ENCODE measurements at regions not wholly inside any gene's neighbourhood (a gene's known extent, or its start where the extent isn't known, plus 50 kb on each side); places are given as distances from the start of the nearest gene placed in this dataset.

- no peak overlapping the region for H3K27ac ChIP-seq
- no peak for TF ChIP-seq ZFX (IDR thresholded peaks at IDR 0.05)
- no peak for TF ChIP-seq CTCF (conservative IDR thresholded peaks at IDR 0.05)
Measured at GRCh38 chr6:54440549-54440948, 132.3 kb downstream of the TINAG start.

DNA sequence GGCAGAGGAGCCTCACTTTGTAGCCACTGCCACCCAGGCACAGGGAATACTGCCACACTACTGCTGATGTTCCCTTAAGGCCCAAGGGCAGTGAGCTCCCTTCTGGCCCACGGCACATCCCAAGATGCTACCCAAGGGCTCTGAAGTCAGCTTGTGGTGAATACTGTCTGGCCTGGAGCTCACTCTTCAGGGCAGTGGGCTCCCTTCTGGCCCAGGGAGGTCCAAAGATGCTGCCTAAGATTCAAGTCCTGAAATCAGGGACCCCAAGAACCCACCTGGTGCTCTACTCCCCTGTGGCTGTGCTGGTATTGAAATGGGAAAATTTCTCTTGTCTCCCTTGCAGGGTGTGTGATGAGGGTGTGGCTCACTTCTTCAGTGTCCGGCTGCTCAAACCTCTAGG, 132.8 kb downstream of the TINAG start:
- TF ChIP-seq CTCF (conservative IDR thresholded peaks at IDR 0.05) (no peak), ZFX (IDR thresholded peaks at IDR 0.05) (no peak)
- H3K27ac ChIP-seq = no peak overlapping the region

GRCh38 chr6:54441687-54442248, 133.5 kb downstream of the TINAG start:
- TF ChIP-seq ZFX (IDR thresholded peaks at IDR 0.05) (no peak), CTCF (conservative IDR thresholded peaks at IDR 0.05) (no peak)

GRCh38 chr6:54445207-54445606, 137.0 kb downstream of the TINAG start:
- no peak overlapping the region for H3K27ac ChIP-seq
- TF ChIP-seq CTCF (conservative IDR thresholded peaks at IDR 0.05) (no peak), ZFX (IDR thresholded peaks at IDR 0.05) (no peak)

More at GRCh38 chr6:54441687-54442248, 133.5 kb downstream of the TINAG start:
- H3K27ac ChIP-seq = no peak overlapping the region

DNA sequence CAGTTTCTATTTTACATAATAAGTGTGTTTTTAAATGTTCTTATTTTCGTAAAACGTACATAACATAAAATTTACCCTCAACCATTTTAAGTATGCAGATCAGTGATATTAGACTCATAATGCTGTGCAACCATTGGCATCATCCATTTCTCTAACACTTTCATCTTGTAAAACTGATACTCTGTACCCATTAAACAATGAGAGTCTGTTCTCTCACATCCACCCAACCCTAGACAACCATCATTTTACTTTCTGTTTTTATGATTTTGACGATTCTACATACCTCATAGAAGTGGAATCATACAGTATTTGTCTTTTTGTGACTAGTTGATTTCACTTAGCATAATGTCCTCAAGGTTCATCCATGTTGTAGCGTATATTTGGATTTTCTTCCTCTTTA, 140.4 kb downstream of the TINAG start:
- TF ChIP-seq CTCF (conservative IDR thresholded peaks at IDR 0.05) (no peak), ZFX (IDR thresholded peaks at IDR 0.05) (no peak)
- no peak overlapping the region for H3K27ac ChIP-seq

DNA sequence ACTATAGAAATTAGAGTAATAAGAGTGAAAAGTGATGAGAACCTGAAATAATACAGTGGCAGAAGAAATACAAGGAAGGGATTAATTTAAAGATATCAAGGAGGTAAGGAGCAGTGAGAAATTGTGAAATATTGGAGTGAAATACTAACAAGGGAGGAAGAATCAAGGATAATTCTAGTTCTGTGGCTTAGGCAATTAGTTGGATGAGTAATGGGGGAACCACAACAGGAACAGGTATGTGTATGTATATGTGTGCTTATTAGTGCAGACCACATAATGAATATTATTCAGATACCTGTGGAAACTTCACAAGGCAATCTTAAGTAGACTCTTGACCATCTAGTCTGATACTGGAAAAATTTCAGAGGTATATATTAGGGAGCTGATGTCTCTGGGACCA, 143.3 kb downstream of the TINAG start:
- no peak overlapping the region for H3K27ac ChIP-seq
- no peak for TF ChIP-seq CTCF (conservative IDR thresholded peaks at IDR 0.05)
- no peak for TF ChIP-seq ZFX (IDR thresholded peaks at IDR 0.05)

DNA sequence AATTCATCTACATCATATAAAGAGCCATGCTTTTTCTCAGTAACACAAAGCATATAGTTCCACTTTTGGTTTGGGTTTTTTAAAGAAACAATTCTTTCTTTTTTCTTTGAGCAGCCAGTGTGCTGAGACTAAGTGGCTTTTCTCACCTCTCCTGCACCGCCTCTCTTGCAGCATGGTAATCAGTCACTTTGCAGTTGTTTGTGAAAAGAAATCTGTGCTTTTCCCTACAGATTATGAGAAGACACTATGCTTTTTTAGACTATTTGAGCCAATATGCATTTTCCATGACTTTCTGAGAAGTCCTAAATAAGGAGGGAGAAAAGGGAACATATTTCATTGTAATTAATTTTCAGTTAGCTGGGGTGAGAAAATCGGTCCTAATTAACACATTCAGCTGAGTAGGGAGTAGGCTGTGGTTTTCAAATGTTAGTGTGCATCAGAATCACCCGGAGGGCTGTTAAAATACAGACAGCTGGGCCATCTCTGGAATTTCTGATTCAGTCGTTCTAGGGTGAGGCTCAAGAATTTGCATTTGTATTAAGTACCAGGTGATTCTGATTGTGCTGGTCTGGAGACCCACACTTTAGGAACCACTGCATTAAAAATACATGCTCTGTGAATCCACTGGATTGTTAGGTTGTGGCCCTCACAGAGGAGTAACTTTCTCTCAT, 155.2 kb downstream of the TINAG start:
- TF ChIP-seq ZFX (IDR thresholded peaks at IDR 0.05) = no peak
- no peak for TF ChIP-seq CTCF (conservative IDR thresholded peaks at IDR 0.05)

More for the DNA sequence above, 155.2 kb downstream of the TINAG start:
- H3K27ac ChIP-seq = no peak overlapping the region
